ENCODE measurements at regions not wholly inside any gene's neighbourhood (a gene's known extent, or its start where the extent isn't known, plus 50 kb on each side); places are given as distances from the start of the nearest gene placed in this dataset.

GRCh38 chr16:51545951-51546350 is 394.9 kb upstream of the SALL1 start:
- H3K27ac ChIP-seq: no peak overlapping the region
- no peak for TF ChIP-seq CTCF (IDR thresholded peaks at IDR 0.05)
- no peak for TF ChIP-seq ZFX (IDR thresholded peaks at IDR 0.05; ENCODE audit: borderline replicate concordance)

- H3K27ac ChIP-seq: no peak overlapping the region
- TF ChIP-seq CTCF (IDR thresholded peaks at IDR 0.05) (no peak), ZFX (IDR thresholded peaks at IDR 0.05; ENCODE audit: borderline replicate concordance) (no peak)
Measured at GRCh38 chr16:51544851-51545467, 393.9 kb upstream of the SALL1 start.

GRCh38 chr16:51543971-51544370 is 392.9 kb upstream of the SALL1 start:
- no peak for TF ChIP-seq ZFX (IDR thresholded peaks at IDR 0.05; ENCODE audit: borderline replicate concordance)
- no peak for TF ChIP-seq CTCF (IDR thresholded peaks at IDR 0.05)
- no peak overlapping the region for H3K27ac ChIP-seq

- TF ChIP-seq CTCF (IDR thresholded peaks at IDR 0.05) (no peak), ZFX (IDR thresholded peaks at IDR 0.05; ENCODE audit: borderline replicate concordance) (no peak)
- no peak overlapping the region for H3K27ac ChIP-seq
Measured at GRCh38 chr16:51542981-51543815, 392.1 kb upstream of the SALL1 start.

- TF ChIP-seq CTCF (IDR thresholded peaks at IDR 0.05) (no peak), ZFX (IDR thresholded peaks at IDR 0.05; ENCODE audit: borderline replicate concordance) (no peak)
- H3K27ac ChIP-seq: no peak overlapping the region
Measured at GRCh38 chr16:51540259-51540658, 389.2 kb upstream of the SALL1 start.

- no peak overlapping the region for H3K27ac ChIP-seq
- TF ChIP-seq ZFX (IDR thresholded peaks at IDR 0.05; ENCODE audit: borderline replicate concordance): no peak
- no peak for TF ChIP-seq CTCF (IDR thresholded peaks at IDR 0.05)
Measured at GRCh38 chr16:51538707-51539498, 387.8 kb upstream of the SALL1 start.
